Smooth muscle cell of the brain vasculature (primary cell): ENCODE measurements at regions not wholly inside any gene's neighbourhood (a gene's known extent, or its start where the extent isn't known, plus 50 kb on each side); places are given as distances from the start of the nearest gene placed in this dataset.
A peak's percentile ranks its signal among the peaks of the same experiment; 100 is the strongest.

Experiments used
- DNase-seq: peaks from one replicate; pipeline ENCODE4 v3.0.0-alpha.2; 2012; ENCODE audit warnings: low read depth, low spot score

DNA sequence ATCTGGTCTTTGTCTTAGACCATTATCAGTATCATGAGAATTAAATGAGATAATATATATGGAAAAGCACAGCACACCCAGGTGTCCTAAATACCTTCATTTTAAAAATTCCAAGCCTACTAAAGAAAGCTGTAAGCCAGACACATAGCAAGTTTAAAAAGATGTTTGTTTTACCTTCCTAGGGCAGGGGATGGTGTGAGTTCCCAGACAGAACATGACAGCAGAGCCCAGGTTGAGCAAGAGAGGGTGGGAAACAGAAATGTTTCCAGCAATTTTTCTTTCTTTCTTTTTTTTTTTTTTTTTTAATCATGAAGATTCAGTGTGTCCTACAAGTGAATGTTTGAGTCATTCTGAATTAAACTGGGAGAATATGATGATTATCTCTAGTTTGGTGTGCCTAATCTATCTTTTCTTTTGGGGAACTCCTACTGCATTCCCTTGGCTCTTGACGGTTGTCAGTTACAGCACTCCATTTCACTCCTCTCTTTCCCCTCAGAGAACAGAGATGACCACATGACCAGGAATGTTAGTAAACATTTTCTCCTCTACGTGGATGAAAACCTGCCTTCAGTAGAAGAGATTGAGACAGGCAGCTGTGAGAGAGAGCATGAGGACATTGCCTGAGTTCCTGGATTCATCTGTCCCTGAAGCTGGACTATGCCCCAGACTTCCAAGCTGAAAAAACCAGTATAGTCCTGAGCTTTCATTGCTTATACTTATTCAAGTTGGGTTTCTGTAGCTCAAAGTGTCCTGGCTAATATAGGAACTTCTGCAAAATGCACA is 54.5 kb upstream of the ARL14 start:
- no peak for DNase-seq

GRCh38 chr3:160618878-160619277 is 53.5 kb upstream of the KPNA4 start:
- peak; percentile 28 for DNase-seq

- no peak for DNase-seq
Measured at GRCh38 chr3:160618363-160618762, 53.0 kb upstream of the KPNA4 start.

DNA sequence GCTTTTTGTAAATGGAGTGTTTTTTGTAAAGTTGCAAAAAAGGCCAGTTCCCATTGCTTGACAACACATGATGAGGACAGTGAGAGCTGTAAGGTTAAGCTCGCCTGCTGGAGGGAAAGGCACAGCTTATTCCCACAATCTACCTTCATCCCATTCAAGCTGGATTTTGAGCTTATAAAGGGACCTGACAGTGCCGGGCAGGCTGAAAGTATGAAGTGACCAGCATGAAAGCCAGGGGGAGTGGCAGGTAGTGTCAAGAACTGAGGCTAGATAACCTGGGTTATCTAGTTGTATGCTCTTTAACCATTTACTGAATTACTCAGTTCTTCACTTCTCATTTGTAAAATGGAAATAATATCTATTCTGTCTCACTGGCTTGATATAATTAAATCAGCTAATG is 52.3 kb upstream of the KPNA4 start:
- DNase-seq, result no peak

GRCh38 chr3:160616716-160617115 is 51.3 kb upstream of the KPNA4 start:
- no peak for DNase-seq

DNA sequence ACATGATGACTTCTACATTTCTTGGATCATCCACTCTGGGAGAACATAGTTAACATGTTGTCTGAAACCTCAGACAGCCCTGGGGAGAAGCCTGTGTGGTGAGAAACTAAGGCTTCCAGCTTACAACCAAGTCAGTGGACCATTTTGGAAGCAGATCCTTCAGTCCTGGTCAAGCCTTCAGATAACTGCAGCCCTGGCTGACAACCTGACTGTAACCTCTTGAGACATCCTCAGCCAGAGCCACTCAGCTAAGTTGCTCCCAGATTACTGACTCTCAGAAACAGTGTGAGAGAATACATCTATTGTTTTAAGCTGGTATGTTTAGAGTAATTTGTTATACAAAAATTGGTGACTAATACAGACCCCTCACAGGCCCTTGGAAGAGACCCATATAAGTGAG is 50.9 kb upstream of the KPNA4 start:
- DNase-seq, result no peak
